HepG2 (cell line): ENCODE measurements at regions not wholly inside any gene's neighbourhood (a gene's known extent, or its start where the extent isn't known, plus 50 kb on each side); places are given as distances from the start of the nearest gene placed in this dataset.

ENCODE experiments used
- ATAC-seq: fragments of 200-7000 bp; cut with Tn5 transposase; 3 replicates; pipeline ENCODE4 v1.9.1; 2020; ENCODE audit warnings: mild to moderate bottlenecking, moderate library complexity
- BruUV-seq: library from RNA; stranded (reverse); fragments of 400-500 nt; replicated peaks from 2 replicates; lab custom pipeline; 2021; lab: Mats Ljungman, UMichigan
- CTCF ChIA-PET: fragments of 300-600 bp; formaldehyde crosslinking; extraction: SDS; loops from one replicate; lab custom pipeline; 2021; ENCODE audit warnings: low total read pairs, inconsistent platforms, low intra/inter-chr PET ratio; lab: Yijun Ruan, JAX
- POLR2A ChIA-PET: fragments of 350-600 bp; sonication (Branson Sonifier 250); formaldehyde crosslinking; loops from one replicate; lab custom pipeline; 2020; ENCODE audit warnings: antibody characterized with exemption, inconsistent platforms; lab: Yijun Ruan, JAX
- DNase-seq: peaks from one replicate; pipeline ENCODE4 v3.0.0-alpha.2; 2015; ENCODE audit warnings: low spot score
- FAIRE-seq: peaks from 3 replicates; lab custom pipeline; 2011; peaks lifted over from hg19 to GRCh38; lab: Jason Lieb, UNC
- H2AFZ ChIP-seq: one replicate; pipeline ENCODE4 v1.6.1; 2011; ENCODE audit warnings: low read length, inconsistent platforms
- H3K27ac ChIP-seq: fragments of 300-600 bp; 3 replicates; pipeline ENCODE4 v1.8.0; 2011; ENCODE audit warnings: mixed run types, mild to moderate bottlenecking, mixed read lengths, low read length, inconsistent platforms; ENCODE audit not compliant: insufficient read depth; ENCODE audit errors: extremely low read length
- H3K27me3 ChIP-seq, 2 experiments: fragments of 200-600 bp in 1 of 2; 2 replicates in 1 of 2; 3 replicates in 1 of 2; pipeline versions ENCODE4 v1.6.0 to v1.8.0; 2011; ENCODE audit warnings: low read length in 2 of 2, mild to moderate bottlenecking in 2 of 2, moderate library complexity in 2 of 2, inconsistent platforms in 1 of 2; ENCODE audit not compliant: insufficient read depth in 2 of 2, control insufficient read depth in 1 of 2
- H3K36me3 ChIP-seq, 2 experiments: fragments of 200-600 bp in 1 of 2; replicated peaks in 1 of 2; 2 replicates in 1 of 2; 3 replicates in 1 of 2; pipeline versions ENCODE4 v1.5.1 to v1.8.0; 2011; ENCODE audit warnings: low read length in 2 of 2, inconsistent platforms in 1 of 2; ENCODE audit not compliant: insufficient read depth in 2 of 2, control insufficient read depth in 1 of 2
- H3K4me1 ChIP-seq: 2 replicates; pipeline ENCODE4 v1.5.1; 2012; ENCODE audit warnings: low read length, inconsistent platforms; ENCODE audit not compliant: insufficient read depth
- H3K4me2 ChIP-seq: 2 replicates; pipeline ENCODE4 v1.6.0; 2011; ENCODE audit warnings: low read depth, low read length, inconsistent platforms
- H3K4me3 ChIP-seq, 3 experiments: fragments of 200-600 bp in 1 of 3; sonication (generic), shearing (Covaris generic) in 1 of 3; replicated peaks in 1 of 3; 2 replicates each; pipeline ENCODE4 v1.5.1; 2011 to 2016; ENCODE audit warnings: low read length in 3 of 3, inconsistent platforms in 2 of 3, low read depth in 2 of 3, mild to moderate bottlenecking in 2 of 3, control low read depth in 1 of 3, mixed read lengths in 1 of 3; ENCODE audit not compliant: insufficient read depth in 1 of 3
- H3K79me2 ChIP-seq: one replicate; pipeline ENCODE4 v1.6.1; 2011; ENCODE audit warnings: low read length, inconsistent platforms; ENCODE audit not compliant: insufficient read depth
- H3K9ac ChIP-seq: 2 replicates; pipeline ENCODE4 v1.6.0; 2011; ENCODE audit warnings: mild to moderate bottlenecking, low read depth, low read length, inconsistent platforms; ENCODE audit not compliant: insufficient read depth
- H3K9me3 ChIP-seq: 2 replicates; pipeline ENCODE4 v1.5.1; 2012; ENCODE audit warnings: mild to moderate bottlenecking, low read length
- H4K20me1 ChIP-seq: 2 replicates; pipeline ENCODE4 v1.6.0; 2011; ENCODE audit warnings: inconsistent platforms, mild to moderate bottlenecking, low read length, moderate library complexity; ENCODE audit not compliant: insufficient read depth
- FOSL2 ChIP-seq: sonication (generic); formaldehyde crosslinking; IDR thresholded peaks from 2 replicates; pipeline ENCODE4 v1.4.0; 2020; ENCODE audit warnings: missing genetic modification reagents
- PHF21A ChIP-seq: sonication (generic); formaldehyde crosslinking; IDR thresholded peaks from 2 replicates; pipeline ENCODE4 v1.5.0; 2020; ENCODE audit warnings: mild to moderate bottlenecking, missing genetic modification reagents
- SALL1 ChIP-seq: sonication (generic); formaldehyde crosslinking; IDR thresholded peaks from 2 replicates; pipeline ENCODE4 v1.8.0; 2022; ENCODE audit warnings: mild to moderate bottlenecking, missing genetic modification reagents
- ZNF292 ChIP-seq: sonication (generic); formaldehyde crosslinking; IDR thresholded peaks from 2 replicates; pipeline ENCODE4 v1.8.1; 2022; ENCODE audit warnings: mild to moderate bottlenecking, low read depth, missing genetic modification reagents, borderline replicate concordance
- ZNF781 ChIP-seq: sonication (generic); formaldehyde crosslinking; IDR thresholded peaks from 2 replicates; pipeline ENCODE4 v1.5.1; 2020; ENCODE audit warnings: borderline replicate concordance, mild to moderate bottlenecking, missing genetic modification reagents; ENCODE audit errors: not compliant biosample characterization
- WGBS: methylation state at CpG from one replicate; pipeline ENCODE4 v1.1.6; 2017; ENCODE audit warnings: low lambda C conversion rate; 5-methylcytosine and 5-hydroxymethylcytosine counted together
- in situ Hi-C: cut with HindIII; loops from 2 replicates; pipeline ENCODE4 v1.10.0; 2017; ENCODE audit warnings: low pct_unique_long_range_greater_than_20kb; ENCODE audit not compliant: extremely low pct_ligation_motif_present
- intact Hi-C: fragments of 100-400 bp; cut with micrococcal nuclease; formaldehyde crosslinking; loops from one replicate; pipeline ENCODE4 v1.10.0; 2022; ENCODE audit not compliant: unreplicated experiment

DNA sequence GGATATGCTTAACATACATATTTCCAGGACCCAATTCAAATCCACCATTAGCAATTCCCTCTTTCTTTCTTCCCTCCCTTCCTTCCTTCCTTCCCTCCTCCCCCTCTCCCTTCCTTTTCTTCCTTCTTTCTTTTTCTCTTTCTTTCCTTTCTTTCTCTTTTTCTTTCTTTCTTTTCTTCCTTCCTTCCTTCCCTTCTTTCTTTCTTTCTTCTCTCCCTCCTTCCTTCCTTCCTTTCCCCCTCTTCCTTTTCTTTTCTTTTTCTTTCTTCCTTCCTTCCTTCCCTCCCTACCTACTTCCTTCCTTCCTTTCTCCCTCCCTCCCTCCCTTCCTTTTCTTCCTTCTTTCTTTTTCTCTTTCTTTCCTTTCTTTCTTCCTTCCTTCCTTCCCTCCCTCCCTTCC lies 332.0 kb downstream of the TMEM161B start:
- ATAC-seq (no peak), DNase-seq (no peak), FAIRE-seq (no peak)
- H3K79me2 ChIP-seq, result no peaks in the 10 kb centered on the region
- H3K4me2 ChIP-seq, result no peak overlapping the region
- POLR2A ChIA-PET, result no interaction called here
- H2AFZ ChIP-seq, result no peak overlapping the region
- no peaks in the 10 kb centered on the region for H4K20me1 ChIP-seq
- CTCF ChIA-PET, result no interaction called here
- H3K9ac ChIP-seq, result no peak overlapping the region
- no peaks in the 10 kb centered on the region for H3K9me3 ChIP-seq
- no peaks in the 10 kb centered on the region for H3K36me3 ChIP-seq
- intact Hi-C loops (no loop called here), in situ Hi-C loops (no loop called here)
- TF ChIP-seq PHF21A (CRISPR knock-in tag), result no peak
- no peak for TF ChIP-seq SALL1 (CRISPR knock-in tag)
- no peak for TF ChIP-seq ZNF292
- H3K27me3 ChIP-seq, result no peaks in the 10 kb centered on the region
- no peaks in the 10 kb centered on the region for H3K4me1 ChIP-seq
- BruUV-seq, result no TSS peak
- H3K27ac ChIP-seq, result no peak overlapping the region
- H3K4me3 ChIP-seq, result no peak overlapping the region

GRCh38 chr5:87924436-87924835 lies 344.2 kb downstream of the TMEM161B start:
- Histone ChIP-seq H3K79me2 (no peaks in the 10 kb centered on the region), H3K27ac (no peak overlapping the region), H4K20me1 (no peaks in the 10 kb centered on the region), H3K4me3 (no peak overlapping the region), H3K36me3 (no peaks in the 10 kb centered on the region), H3K4me2 (no peak overlapping the region), H3K27me3 (no peaks in the 10 kb centered on the region), H3K9ac (no peak overlapping the region), H3K9me3 (no peaks in the 10 kb centered on the region), H3K4me1 (no peaks in the 10 kb centered on the region), H2AFZ (no peak overlapping the region)
- ChIA-PET CTCF (no interaction called here), POLR2A (no interaction called here)
- intact Hi-C loops, result no loop called here
- peak; percentile 59 for ATAC-seq
- no peak for FAIRE-seq
- BruUV-seq, result no TSS peak
- no peak for TF ChIP-seq ZNF781 (CRISPR knock-in tag)
- peak; percentile 37; the same call in 1 of the 2 replicates for TF ChIP-seq FOSL2
- 0% methylated on average over 1 of the region's 7 CpGs for WGBS
- in situ Hi-C loops, result no loop called here
- DNase-seq, result peak; percentile 11
